Activated T-cell treated with anti-CD3 and anti-CD28 coated beads, Interleukin-2, amount 50 U/mL, for 1 hour (primary cell): ENCODE measurements at regions not wholly inside any gene's neighbourhood (a gene's known extent, or its start where the extent isn't known, plus 50 kb on each side); places are given as distances from the start of the nearest gene placed in this dataset.
"Not testable (repeated sequence)": the region's sequence is repeated elsewhere in the genome, so short reads cannot be mapped to it uniquely, and the experiment has no call there.

Source experiments
- DNase-seq: peaks from one replicate; pipeline ENCODE4 v3.0.0-alpha.2; 2020

- not testable (repeated sequence) for DNase-seq
Measured at GRCh38 chr14:105700146-105700545, 173.8 kb downstream of the TMEM121 start.

- DNase-seq: no peak
Measured at GRCh38 chr14:105700622-105701288, 174.4 kb downstream of the TMEM121 start.

GRCh38 chr14:105701456-105702274 is 175.3 kb downstream of the TMEM121 start:
- DNase-seq: no peak

GRCh38 chr14:105702275-105702817 is 176.0 kb downstream of the TMEM121 start:
- DNase-seq: no peak

- not testable (repeated sequence) for DNase-seq
Measured at GRCh38 chr14:105703044-105703665, 176.8 kb downstream of the TMEM121 start.

- DNase-seq: not testable (repeated sequence)
Measured at GRCh38 chr14:105704091-105704490, 177.7 kb downstream of the TMEM121 start.

- not testable (repeated sequence) for DNase-seq
Measured at GRCh38 chr14:105704492-105704891, 178.1 kb downstream of the TMEM121 start.

GRCh38 chr14:105705512-105705861 is 179.1 kb downstream of the TMEM121 start:
- DNase-seq: not testable (repeated sequence)

GRCh38 chr14:105705862-105706700 is 179.7 kb downstream of the TMEM121 start:
- DNase-seq: not testable (repeated sequence)

GRCh38 chr14:105706701-105707019 is 180.3 kb downstream of the TMEM121 start:
- not testable (repeated sequence) for DNase-seq

- DNase-seq: not testable (repeated sequence)
Measured at GRCh38 chr14:105707099-105707498, 180.7 kb downstream of the TMEM121 start.

GRCh38 chr14:105707723-105708151 is 181.4 kb downstream of the TMEM121 start:
- DNase-seq: not testable (repeated sequence)

- not testable (repeated sequence) for DNase-seq
Measured at GRCh38 chr14:105708251-105709134, 182.1 kb downstream of the TMEM121 start.

- DNase-seq: no peak
Measured at GRCh38 chr14:105709281-105710118, 183.1 kb downstream of the TMEM121 start.

GRCh38 chr14:105710119-105711043 is 184.0 kb downstream of the TMEM121 start:
- no peak for DNase-seq

GRCh38 chr14:105711044-105711620 is 184.7 kb downstream of the TMEM121 start:
- DNase-seq: no peak

- no peak for DNase-seq
Measured at GRCh38 chr14:105711841-105712460, 185.6 kb downstream of the TMEM121 start.

GRCh38 chr14:105712670-105713069 is 186.3 kb downstream of the TMEM121 start:
- DNase-seq: not testable (repeated sequence)
